ENCODE measurements at regions not wholly inside any gene's neighbourhood (a gene's known extent, or its start where the extent isn't known, plus 50 kb on each side); places are given as distances from the start of the nearest gene placed in this dataset.

DNA sequence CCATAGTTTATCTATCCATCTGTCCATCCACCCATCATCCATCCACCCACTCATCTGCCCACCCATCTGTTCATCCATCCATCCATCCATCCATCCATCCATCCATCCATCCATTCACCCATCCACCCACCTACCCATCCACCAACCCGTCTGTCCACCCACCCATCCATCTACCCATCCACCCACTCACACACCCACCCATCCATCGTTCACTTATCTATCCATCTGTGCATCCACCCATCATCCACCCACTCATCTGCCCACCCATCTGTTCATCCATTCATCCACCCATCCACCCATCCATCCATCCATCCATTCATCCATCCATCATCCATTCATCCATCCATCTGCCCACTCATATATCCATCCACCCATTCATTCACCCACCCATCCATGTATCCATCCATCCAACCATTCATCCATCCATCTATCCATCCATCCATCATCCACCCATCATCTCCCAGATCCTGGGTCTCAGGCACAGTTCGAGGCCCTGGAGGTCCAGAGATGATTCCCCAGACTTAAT is 88.2 kb upstream of the WNT4 start:
- H3K36me3 ChIP-seq (replicated peaks in 1 of 2; ENCODE audit: control insufficient read depth in 1 of 2, insufficient read depth in 2 of 2, low read length in 2 of 2): no peaks in the 10 kb centered on the region
- no peaks in the 10 kb centered on the region for H3K4me1 Mint-ChIP-seq
- 90% methylated on average over 2 of the region's 3 CpGs for WGBS (ENCODE audit: insufficient coverage)
- H3K4me3 Mint-ChIP-seq: no peak overlapping the region
- intact Hi-C loops (cut with micrococcal nuclease): no loop called here
- no peak for TF ChIP-seq CTCF (IDR thresholded peaks at IDR 0.05)
- no peak for DNase-seq
- no peaks in the 10 kb centered on the region for H3K9me3 ChIP-seq (replicated peaks in 1 of 2; ENCODE audit: control insufficient read depth in 1 of 2, insufficient read depth in 1 of 2, low read length in 2 of 2)
- H3K27ac ChIP-seq (ENCODE audit: low read depth in 1 of 2, low read length in 2 of 2): no peak overlapping the region
- no peaks in the 10 kb centered on the region for H3K36me3 Mint-ChIP-seq
- no peaks in the 10 kb centered on the region for H3K4me1 ChIP-seq (ENCODE audit: control insufficient read depth in 1 of 2, insufficient read depth in 2 of 2, low read length in 2 of 2)
- no peak overlapping the region for H3K27ac Mint-ChIP-seq
- no peaks in the 10 kb centered on the region for H3K9me3 Mint-ChIP-seq
- H3K4me2 ChIP-seq (replicated peaks; ENCODE audit: extremely low read depth, low read length, poor library complexity, severe bottlenecking): no peak overlapping the region
- peaks cover 12 to 13% (median 13%) of the 10 kb centered on the region in 3 donors for H3K27me3 Mint-ChIP-seq (ENCODE audit: low read depth in 3 of 3)
- H3K27me3 ChIP-seq (ENCODE audit: control insufficient read depth in 2 of 2, insufficient read depth in 2 of 2, low read length in 2 of 2): peaks cover 0 to 6% of the 10 kb centered on the region in 2 donors
- H3K79me2 ChIP-seq (ENCODE audit: insufficient read depth, low read length): no peaks in the 10 kb centered on the region
- no peak overlapping the region for H2AFZ ChIP-seq (ENCODE audit: insufficient read depth, low read depth, low read length, poor library complexity, severe bottlenecking)
- no peak overlapping the region for H3K9ac ChIP-seq (ENCODE audit: insufficient read depth, low read length, poor library complexity, severe bottlenecking)
- H3K4me3 ChIP-seq (replicated peaks in 1 of 3; ENCODE audit: low read depth in 2 of 3, low read length in 3 of 3): no peak overlapping the region
- no peaks in the 10 kb centered on the region for H4K20me1 ChIP-seq (ENCODE audit: insufficient read depth, low read length)

- Histone ChIP-seq H3K4me2 (replicated peaks; ENCODE audit: extremely low read depth, low read length, poor library complexity, severe bottlenecking) (no peak overlapping the region), H3K27ac (ENCODE audit: low read depth in 1 of 2, low read length in 2 of 2) (no peak overlapping the region), H3K9me3 (replicated peaks in 1 of 2; ENCODE audit: control insufficient read depth in 1 of 2, insufficient read depth in 1 of 2, low read length in 2 of 2) (no peaks in the 10 kb centered on the region), H2AFZ (ENCODE audit: insufficient read depth, low read depth, low read length, poor library complexity, severe bottlenecking) (no peak overlapping the region), H3K79me2 (ENCODE audit: insufficient read depth, low read length) (no peaks in the 10 kb centered on the region), H4K20me1 (ENCODE audit: insufficient read depth, low read length) (no peaks in the 10 kb centered on the region), H3K4me1 (ENCODE audit: control insufficient read depth in 1 of 2, insufficient read depth in 2 of 2, low read length in 2 of 2) (no peaks in the 10 kb centered on the region), H3K27me3 (ENCODE audit: control insufficient read depth in 2 of 2, insufficient read depth in 2 of 2, low read length in 2 of 2) (peaks cover 0 to 6% of the 10 kb centered on the region in 2 donors), H3K36me3 (replicated peaks in 1 of 2; ENCODE audit: control insufficient read depth in 1 of 2, insufficient read depth in 2 of 2, low read length in 2 of 2) (no peaks in the 10 kb centered on the region), H3K9ac (ENCODE audit: insufficient read depth, low read length, poor library complexity, severe bottlenecking) (no peak overlapping the region), H3K4me3 (replicated peaks in 1 of 3; ENCODE audit: low read depth in 2 of 3, low read length in 3 of 3) (no peak overlapping the region)
- Mint-ChIP-seq H3K4me3 (no peak overlapping the region), H3K27ac (no peak overlapping the region), H3K36me3 (no peaks in the 10 kb centered on the region), H3K9me3 (no peaks in the 10 kb centered on the region), H3K27me3 (ENCODE audit: low read depth in 3 of 3) (peaks cover 10 to 12% (median 11%) of the 10 kb centered on the region in 3 donors), H3K4me1 (no peaks in the 10 kb centered on the region)
- DNase-seq: no peak
- intact Hi-C loops (cut with micrococcal nuclease): no loop called here
- 66% methylated on average over 3 of the region's 6 CpGs for WGBS (ENCODE audit: insufficient coverage)
- TF ChIP-seq CTCF (IDR thresholded peaks at IDR 0.05): no peak
Observed at GRCh38 chr1:22231995-22232690, 89.2 kb upstream of the WNT4 start.

All from CD14-positive monocyte (primary cell).